HCT116 (cell line): ENCODE measurements at regions not wholly inside any gene's neighbourhood (a gene's known extent, or its start where the extent isn't known, plus 50 kb on each side); places are given as distances from the start of the nearest gene placed in this dataset.

Experiments used
- EGR1 ChIP-seq: IDR thresholded peaks from 2 replicates; pipeline ENCODE4 v1.6.1; 2012; ENCODE audit warnings: low read depth
- ELF1 ChIP-seq: IDR thresholded peaks from 2 replicates; pipeline ENCODE4 v1.6.1; 2012; ENCODE audit warnings: low read depth, borderline replicate concordance
- EZH2 ChIP-seq: fragments of 200-600 bp; sonication (generic); IDR thresholded peaks from 2 replicates; pipeline ENCODE4 v1.6.1; 2017; ENCODE audit warnings: antibody characterized with exemption, mixed run types
- EZH2phosphoT487 ChIP-seq: fragments of 200-600 bp; IDR thresholded peaks from 2 replicates; pipeline ENCODE4 v1.6.1; 2018; ENCODE audit warnings: antibody characterized with exemption, borderline replicate concordance
- FOSL1 ChIP-seq: IDR thresholded peaks from 2 replicates; pipeline ENCODE4 v1.6.1; 2012; ENCODE audit warnings: low read depth
- POLR2A ChIP-seq: IDR thresholded peaks from 2 replicates; pipeline ENCODE4 v1.7.0; 2011; ENCODE audit warnings: borderline replicate concordance; ENCODE audit not compliant: insufficient read depth, insufficient read length; ENCODE audit errors: extremely low read depth
- POLR2AphosphoS5 ChIP-seq: IDR thresholded peaks from 2 replicates; pipeline ENCODE4 v1.6.1; 2011; ENCODE audit warnings: mild to moderate bottlenecking, low read depth, low read length, moderate library complexity
- RAD21 ChIP-seq: IDR thresholded peaks from 2 replicates; pipeline ENCODE4 v1.6.1; 2012; ENCODE audit warnings: low read depth, mild to moderate bottlenecking
- SIN3A ChIP-seq: IDR thresholded peaks from 2 replicates; pipeline ENCODE4 v1.6.1; 2012; ENCODE audit warnings: low read depth
- YY1 ChIP-seq: IDR thresholded peaks from 2 replicates; pipeline ENCODE4 v1.6.1; 2011; ENCODE audit warnings: low read length, low read depth, moderate library complexity, mild to moderate bottlenecking; ENCODE audit not compliant: insufficient replicate concordance; ENCODE audit errors: extremely low read depth
- ZFX ChIP-seq: fragments of 450-650 bp; IDR thresholded peaks from 2 replicates; pipeline ENCODE4 v1.6.1; 2017
- TF ChIP-seq, protein P1 (sequence below), 3 experiments: fragments of 200-600 bp in 1 of 3; sonication (generic) in 1 of 3; IDR thresholded peaks in 2 of 3; conservative IDR thresholded peaks in 1 of 3; 2 replicates each; pipeline ENCODE4 v1.5.1; 2012 to 2017; ENCODE audit warnings: low read depth in 2 of 3, low read length in 2 of 3, antibody characterized with exemption in 1 of 3, borderline replicate concordance in 1 of 3, control low read depth in 1 of 3, mild to moderate bottlenecking in 1 of 3, mixed read lengths in 1 of 3, mixed run types in 1 of 3, moderate library complexity in 1 of 3; ENCODE audit not compliant: insufficient read depth in 1 of 3
- TF ChIP-seq, protein P2 (sequence below): IDR thresholded peaks from 2 replicates; pipeline ENCODE4 v1.6.1; 2012
- TF ChIP-seq, protein P3 (sequence below): IDR thresholded peaks from 2 replicates; pipeline ENCODE4 v1.6.1; 2012; ENCODE audit warnings: low read depth

GRCh38 chrX:22730542-22730941, 269.2 kb upstream of the DDX53 start:
- TF ChIP-seq, protein P1, sequence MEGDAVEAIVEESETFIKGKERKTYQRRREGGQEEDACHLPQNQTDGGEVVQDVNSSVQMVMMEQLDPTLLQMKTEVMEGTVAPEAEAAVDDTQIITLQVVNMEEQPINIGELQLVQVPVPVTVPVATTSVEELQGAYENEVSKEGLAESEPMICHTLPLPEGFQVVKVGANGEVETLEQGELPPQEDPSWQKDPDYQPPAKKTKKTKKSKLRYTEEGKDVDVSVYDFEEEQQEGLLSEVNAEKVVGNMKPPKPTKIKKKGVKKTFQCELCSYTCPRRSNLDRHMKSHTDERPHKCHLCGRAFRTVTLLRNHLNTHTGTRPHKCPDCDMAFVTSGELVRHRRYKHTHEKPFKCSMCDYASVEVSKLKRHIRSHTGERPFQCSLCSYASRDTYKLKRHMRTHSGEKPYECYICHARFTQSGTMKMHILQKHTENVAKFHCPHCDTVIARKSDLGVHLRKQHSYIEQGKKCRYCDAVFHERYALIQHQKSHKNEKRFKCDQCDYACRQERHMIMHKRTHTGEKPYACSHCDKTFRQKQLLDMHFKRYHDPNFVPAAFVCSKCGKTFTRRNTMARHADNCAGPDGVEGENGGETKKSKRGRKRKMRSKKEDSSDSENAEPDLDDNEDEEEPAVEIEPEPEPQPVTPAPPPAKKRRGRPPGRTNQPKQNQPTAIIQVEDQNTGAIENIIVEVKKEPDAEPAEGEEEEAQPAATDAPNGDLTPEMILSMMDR (IDR thresholded peaks at IDR 0.05 in 2 of 3, conservative IDR thresholded peaks at IDR 0.05 in 1 of 3; ENCODE audit: borderline replicate concordance in 1 of 3, insufficient read depth in 1 of 3, low read depth in 2 of 3, low read length in 2 of 3) = no peak
- TF ChIP-seq ZFX (no peak), POLR2AphosphoS5 (no peak), EZH2phosphoT487 (no peak), EZH2 (no peak), YY1 (no peak), POLR2A (no peak), SIN3A (no peak), RAD21 (no peak), ELF1 (no peak), FOSL1 (no peak), EGR1 (no peak)
- TF ChIP-seq, protein P2, sequence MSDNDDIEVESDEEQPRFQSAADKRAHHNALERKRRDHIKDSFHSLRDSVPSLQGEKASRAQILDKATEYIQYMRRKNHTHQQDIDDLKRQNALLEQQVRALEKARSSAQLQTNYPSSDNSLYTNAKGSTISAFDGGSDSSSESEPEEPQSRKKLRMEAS = no peak
- TF ChIP-seq, protein P3, sequence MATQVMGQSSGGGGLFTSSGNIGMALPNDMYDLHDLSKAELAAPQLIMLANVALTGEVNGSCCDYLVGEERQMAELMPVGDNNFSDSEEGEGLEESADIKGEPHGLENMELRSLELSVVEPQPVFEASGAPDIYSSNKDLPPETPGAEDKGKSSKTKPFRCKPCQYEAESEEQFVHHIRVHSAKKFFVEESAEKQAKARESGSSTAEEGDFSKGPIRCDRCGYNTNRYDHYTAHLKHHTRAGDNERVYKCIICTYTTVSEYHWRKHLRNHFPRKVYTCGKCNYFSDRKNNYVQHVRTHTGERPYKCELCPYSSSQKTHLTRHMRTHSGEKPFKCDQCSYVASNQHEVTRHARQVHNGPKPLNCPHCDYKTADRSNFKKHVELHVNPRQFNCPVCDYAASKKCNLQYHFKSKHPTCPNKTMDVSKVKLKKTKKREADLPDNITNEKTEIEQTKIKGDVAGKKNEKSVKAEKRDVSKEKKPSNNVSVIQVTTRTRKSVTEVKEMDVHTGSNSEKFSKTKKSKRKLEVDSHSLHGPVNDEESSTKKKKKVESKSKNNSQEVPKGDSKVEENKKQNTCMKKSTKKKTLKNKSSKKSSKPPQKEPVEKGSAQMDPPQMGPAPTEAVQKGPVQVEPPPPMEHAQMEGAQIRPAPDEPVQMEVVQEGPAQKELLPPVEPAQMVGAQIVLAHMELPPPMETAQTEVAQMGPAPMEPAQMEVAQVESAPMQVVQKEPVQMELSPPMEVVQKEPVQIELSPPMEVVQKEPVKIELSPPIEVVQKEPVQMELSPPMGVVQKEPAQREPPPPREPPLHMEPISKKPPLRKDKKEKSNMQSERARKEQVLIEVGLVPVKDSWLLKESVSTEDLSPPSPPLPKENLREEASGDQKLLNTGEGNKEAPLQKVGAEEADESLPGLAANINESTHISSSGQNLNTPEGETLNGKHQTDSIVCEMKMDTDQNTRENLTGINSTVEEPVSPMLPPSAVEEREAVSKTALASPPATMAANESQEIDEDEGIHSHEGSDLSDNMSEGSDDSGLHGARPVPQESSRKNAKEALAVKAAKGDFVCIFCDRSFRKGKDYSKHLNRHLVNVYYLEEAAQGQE = no peak
